Bronchial epithelial cell (primary cell): ENCODE measurements at regions not wholly inside any gene's neighbourhood (a gene's known extent, or its start where the extent isn't known, plus 50 kb on each side); places are given as distances from the start of the nearest gene placed in this dataset.

ENCODE experiments used
- DNase-seq: peaks from one replicate; pipeline ENCODE4 v3.0.0-alpha.2; 2010; ENCODE audit warnings: low read depth
- FAIRE-seq: peaks from 2 replicates; lab custom pipeline; 2011; peaks lifted over from hg19 to GRCh38; lab: Jason Lieb, UNC
- H3K27me3 ChIP-seq: 2 replicates; pipeline ENCODE4 v1.5.1; 2011; ENCODE audit warnings: low read length; ENCODE audit not compliant: control insufficient read depth, insufficient read depth
- H3K36me3 ChIP-seq: 2 replicates; pipeline ENCODE4 v1.5.1; 2011; ENCODE audit warnings: low read length; ENCODE audit not compliant: control insufficient read depth, insufficient read depth
- H3K4me3 ChIP-seq: 2 replicates; pipeline ENCODE4 v1.5.1; 2011; ENCODE audit warnings: mild to moderate bottlenecking, low read depth, low read length, control low read depth
- TF ChIP-seq, protein P1 (sequence below): IDR thresholded peaks from 2 replicates; pipeline ENCODE4 v1.5.1; 2011; ENCODE audit warnings: mild to moderate bottlenecking, moderate library complexity, low read length, control low read depth, inconsistent platforms; ENCODE audit not compliant: insufficient read depth, severe bottlenecking

DNA sequence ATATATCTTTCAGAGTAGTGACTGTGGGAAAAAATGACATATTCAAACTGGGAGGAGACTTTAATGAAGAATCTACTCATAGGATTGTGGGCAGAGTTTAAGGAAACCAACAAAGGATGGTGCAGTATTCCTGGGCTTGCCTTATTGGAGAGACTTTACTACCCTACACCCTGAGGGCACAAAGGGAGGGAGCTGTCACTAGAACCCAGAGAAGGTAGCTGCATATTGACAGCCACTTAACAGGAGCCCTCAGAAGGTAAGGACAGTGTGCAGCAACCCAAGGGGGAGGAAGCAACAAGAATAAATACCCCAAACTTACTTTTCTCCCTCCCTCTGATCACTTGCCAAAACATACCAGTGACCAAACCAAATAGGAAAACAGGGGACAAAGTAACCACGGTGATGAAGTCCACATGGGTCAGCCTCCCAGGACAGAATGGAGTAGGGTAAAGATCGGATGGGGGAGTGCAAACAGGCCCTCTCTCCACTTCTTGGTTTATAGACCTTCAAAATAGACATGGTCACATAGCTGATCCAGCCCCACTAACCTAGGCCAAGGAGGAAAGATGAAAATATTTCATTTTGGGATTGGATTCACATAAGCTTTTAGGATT, 121.8 kb upstream of the SESN3 start:
- peak; percentile 50 for FAIRE-seq
- Histone ChIP-seq H3K27me3 (no peaks in the 10 kb centered on the region), H3K4me3 (no peak overlapping the region), H3K36me3 (no peaks in the 10 kb centered on the region)
- no peak for DNase-seq
- TF ChIP-seq, protein P1, sequence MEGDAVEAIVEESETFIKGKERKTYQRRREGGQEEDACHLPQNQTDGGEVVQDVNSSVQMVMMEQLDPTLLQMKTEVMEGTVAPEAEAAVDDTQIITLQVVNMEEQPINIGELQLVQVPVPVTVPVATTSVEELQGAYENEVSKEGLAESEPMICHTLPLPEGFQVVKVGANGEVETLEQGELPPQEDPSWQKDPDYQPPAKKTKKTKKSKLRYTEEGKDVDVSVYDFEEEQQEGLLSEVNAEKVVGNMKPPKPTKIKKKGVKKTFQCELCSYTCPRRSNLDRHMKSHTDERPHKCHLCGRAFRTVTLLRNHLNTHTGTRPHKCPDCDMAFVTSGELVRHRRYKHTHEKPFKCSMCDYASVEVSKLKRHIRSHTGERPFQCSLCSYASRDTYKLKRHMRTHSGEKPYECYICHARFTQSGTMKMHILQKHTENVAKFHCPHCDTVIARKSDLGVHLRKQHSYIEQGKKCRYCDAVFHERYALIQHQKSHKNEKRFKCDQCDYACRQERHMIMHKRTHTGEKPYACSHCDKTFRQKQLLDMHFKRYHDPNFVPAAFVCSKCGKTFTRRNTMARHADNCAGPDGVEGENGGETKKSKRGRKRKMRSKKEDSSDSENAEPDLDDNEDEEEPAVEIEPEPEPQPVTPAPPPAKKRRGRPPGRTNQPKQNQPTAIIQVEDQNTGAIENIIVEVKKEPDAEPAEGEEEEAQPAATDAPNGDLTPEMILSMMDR: no peak

DNA sequence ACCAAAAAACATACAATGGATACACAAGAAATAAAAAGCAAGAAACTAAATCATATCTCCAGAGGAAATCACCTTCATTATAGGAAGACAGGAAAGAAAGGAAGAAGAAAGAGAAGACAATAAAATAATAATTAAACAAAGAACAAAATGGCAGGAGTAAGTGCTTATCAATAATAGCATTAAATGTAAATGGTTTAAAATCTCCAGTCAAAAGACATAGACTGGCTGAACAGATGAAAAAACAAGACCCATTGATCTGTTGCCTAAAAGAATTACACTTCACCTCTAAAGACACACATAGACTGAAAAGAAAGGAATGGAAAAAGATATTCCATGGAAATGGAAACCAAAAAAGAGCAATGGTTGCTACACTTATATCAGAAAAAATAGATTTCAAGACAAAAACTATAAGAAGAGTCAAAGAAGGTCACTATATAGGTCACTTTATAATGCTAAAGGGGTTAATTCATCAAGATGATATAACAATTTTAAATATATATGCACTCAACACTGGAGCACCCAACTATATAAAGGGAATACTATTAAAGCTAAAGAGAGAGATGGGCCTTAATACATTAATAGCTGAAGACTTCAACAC, 118.4 kb upstream of the SESN3 start:
- no peak for DNase-seq
- Histone ChIP-seq H3K36me3 (no peaks in the 10 kb centered on the region), H3K27me3 (no peaks in the 10 kb centered on the region), H3K4me3 (no peak overlapping the region)
- no peak for FAIRE-seq
- TF ChIP-seq, protein P1: no peak

DNA sequence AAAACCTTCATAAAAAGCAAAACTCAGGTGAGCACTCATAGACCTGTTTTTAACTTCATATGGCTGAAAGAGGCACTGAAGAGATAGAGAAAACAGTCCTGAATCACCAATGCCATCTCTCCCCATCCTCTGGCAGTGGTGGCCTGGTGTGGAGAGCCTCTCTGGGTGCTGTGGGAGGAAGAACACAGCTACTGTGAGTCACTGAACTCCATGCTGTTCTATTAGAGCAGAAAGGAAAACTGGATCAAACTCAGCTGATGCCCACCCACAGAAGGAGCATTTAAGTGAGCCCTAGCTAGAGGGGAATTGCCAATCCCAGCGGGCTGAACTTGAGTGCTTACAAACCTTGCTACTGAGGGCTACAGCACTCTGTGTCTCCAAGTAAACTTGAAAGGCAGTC, 115.3 kb upstream of the SESN3 start:
- TF ChIP-seq, protein P1: no peak
- Histone ChIP-seq H3K4me3 (no peak overlapping the region), H3K27me3 (no peaks in the 10 kb centered on the region), H3K36me3 (no peaks in the 10 kb centered on the region)
- DNase-seq (no peak), FAIRE-seq (peak; percentile 94)

DNA sequence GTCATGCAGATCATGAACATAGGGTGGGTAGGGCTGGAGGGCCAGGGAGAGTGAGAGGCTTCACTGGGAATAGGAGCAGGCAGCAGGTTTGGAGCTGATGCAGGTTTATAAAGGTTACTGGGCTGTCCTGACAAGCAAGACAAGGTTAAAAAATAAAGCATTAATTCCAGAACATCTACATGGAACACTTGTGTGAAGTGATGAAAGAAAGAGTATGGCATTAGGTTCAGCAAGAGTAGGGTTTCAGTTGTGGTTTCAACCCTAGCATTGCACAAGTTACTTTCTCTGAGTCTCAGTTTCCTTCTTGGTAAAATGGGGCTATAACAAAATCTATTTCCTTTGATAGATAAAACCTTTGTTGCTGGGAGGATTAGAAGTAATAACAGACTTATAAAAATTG, 114.6 kb upstream of the SESN3 start:
- no peaks in the 10 kb centered on the region for H3K36me3 ChIP-seq
- TF ChIP-seq, protein P1: no peak
- DNase-seq (peak; percentile 29), FAIRE-seq (no peak)
- H3K27me3 ChIP-seq: no peaks in the 10 kb centered on the region
- H3K4me3 ChIP-seq: no peak overlapping the region

DNA sequence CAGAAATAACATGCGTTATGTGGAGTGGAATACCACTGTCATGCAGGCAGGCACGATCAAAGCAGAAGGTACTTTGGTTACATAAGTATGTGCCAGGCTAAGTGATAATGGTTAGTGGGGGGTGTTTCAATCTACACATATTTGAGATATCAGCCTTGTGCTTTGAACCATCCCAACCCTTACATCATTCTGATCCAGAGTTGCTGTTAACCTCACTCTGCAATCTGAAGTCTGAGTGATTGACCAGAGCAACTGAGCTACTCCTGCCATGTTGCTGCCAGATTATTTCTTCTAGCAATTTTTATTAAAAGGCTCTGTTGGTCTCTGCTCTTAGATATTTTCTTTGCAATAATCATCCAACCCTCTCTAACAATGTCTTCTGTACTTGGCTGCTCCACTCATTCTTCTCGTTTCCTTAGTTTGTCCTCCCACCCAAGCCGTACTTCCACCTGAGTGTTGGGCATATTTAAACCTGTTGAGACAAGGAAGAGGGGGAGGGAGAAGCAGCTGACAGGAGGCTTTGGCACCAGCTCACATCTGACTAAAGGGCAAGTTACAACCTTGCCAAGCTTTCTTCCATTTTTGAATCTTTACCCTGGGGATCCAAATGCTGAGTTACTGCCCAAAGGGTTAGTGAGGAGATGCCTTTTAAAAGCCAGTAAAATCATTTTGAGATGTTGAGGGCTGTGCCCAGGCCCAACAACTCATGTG, 114.1 kb upstream of the SESN3 start:
- FAIRE-seq: no peak
- no peaks in the 10 kb centered on the region for H3K36me3 ChIP-seq
- TF ChIP-seq, protein P1: no peak
- peak; percentile 92 for DNase-seq
- H3K4me3 ChIP-seq: no peak overlapping the region
- no peaks in the 10 kb centered on the region for H3K27me3 ChIP-seq
